OCI-LY7 (cell line): ENCODE measurements at regions not wholly inside any gene's neighbourhood (a gene's known extent, or its start where the extent isn't known, plus 50 kb on each side); places are given as distances from the start of the nearest gene placed in this dataset.

Source experiments
- CTCF ChIP-seq: fragments of 200-600 bp; sonication (generic); conservative IDR thresholded peaks from 2 replicates; pipeline ENCODE4 v1.5.1; 2014; ENCODE audit warnings: mild to moderate bottlenecking, antibody characterized with exemption, low read length, moderate library complexity, mixed read lengths
- EZH2phosphoT487 ChIP-seq: fragments of 200-600 bp; sonication (generic); IDR thresholded peaks from 2 replicates; pipeline ENCODE4 v1.6.1; 2018; ENCODE audit warnings: low read depth, borderline replicate concordance, mild to moderate bottlenecking, mixed run types, antibody characterized with exemption, low read length, moderate library complexity, mixed read lengths

GRCh38 chrX:117458243-117458968, 658.2 kb downstream of the KLHL13 start:
- no peak for TF ChIP-seq CTCF
- TF ChIP-seq EZH2phosphoT487, result no peak
